Stimulated activated naive CD8-positive, alpha-beta T cell treated with anti-CD3 and anti-CD28 coated beads, Interleukin-15, Interleukin-2, amounts not matched to agents 100 U/mL and 50 U/mL, for 24 hours (primary cell): ENCODE measurements at regions not wholly inside any gene's neighbourhood (a gene's known extent, or its start where the extent isn't known, plus 50 kb on each side); places are given as distances from the start of the nearest gene placed in this dataset.

ENCODE experiments used
- ATAC-seq: fragments of 150-1000 bp; cut with Tn5 transposase; one replicate; pipeline ENCODE4 v1.10.0; 2021
- DNase-seq: peaks from one replicate; pipeline ENCODE4 v3.0.0; 2021

DNA sequence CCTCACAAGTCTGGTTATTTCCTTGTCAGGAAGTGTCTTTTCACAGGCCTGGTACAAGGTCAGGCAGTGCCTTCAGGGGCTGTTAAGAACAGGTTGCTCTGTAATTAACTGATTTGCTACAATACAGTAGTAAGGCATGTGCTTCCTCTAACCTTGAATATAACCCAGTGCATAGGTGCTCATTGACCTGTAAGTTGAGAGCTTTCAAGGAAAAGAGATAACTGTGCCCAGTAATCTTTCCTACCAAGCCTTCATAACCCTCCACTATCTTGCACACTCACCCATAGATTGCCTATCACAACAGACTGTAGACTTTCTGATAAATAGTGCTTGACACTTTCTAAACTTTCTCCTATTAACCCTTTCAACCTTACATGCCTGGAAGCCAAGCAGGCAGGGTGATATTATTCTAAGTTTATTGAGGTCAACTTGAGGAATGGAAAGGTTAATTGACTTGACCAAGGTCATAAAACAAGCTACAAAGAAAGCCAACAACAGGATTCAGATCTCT, 148.1 kb downstream of the PPARGC1A start:
- ATAC-seq: no peak
- DNase-seq: no peak

DNA sequence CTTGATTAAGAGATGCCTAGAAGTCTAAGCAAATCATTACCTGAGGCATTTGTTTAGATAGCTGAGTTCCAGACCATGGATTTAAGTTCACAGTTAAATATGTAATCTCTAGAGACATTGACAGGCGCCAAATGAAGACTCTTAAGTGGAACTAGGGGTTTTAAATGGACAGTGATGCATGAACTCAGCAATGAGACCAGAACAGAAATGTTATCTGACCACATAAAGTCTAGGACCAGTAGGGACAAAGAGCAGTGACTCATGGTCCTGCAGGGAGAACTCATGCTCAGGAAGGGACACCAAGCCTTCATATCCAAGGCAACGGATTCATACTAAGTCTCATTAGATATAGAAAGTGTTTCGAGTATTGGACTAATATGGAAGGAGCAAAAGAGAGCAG, 152.3 kb downstream of the PPARGC1A start:
- ATAC-seq (no peak), DNase-seq (no peak)

DNA sequence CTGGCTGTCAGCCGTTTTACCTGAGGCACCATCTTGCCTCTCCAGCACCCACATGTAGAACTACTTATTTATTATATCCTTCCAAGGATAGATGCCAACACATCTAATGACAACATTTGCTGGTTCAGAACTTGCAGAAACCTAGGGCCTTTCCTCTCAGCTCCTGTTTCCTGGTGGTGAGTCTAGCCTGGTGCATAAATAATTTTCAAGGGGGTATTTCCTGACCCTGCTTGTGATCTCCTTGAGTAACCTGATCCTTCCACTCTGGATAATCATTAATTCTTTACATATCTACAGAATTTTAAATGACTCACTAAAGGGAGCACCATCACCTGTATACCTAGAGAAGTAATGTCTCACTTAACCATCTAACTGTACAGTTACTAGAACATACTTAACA, 153.4 kb downstream of the PPARGC1A start:
- no peak for ATAC-seq
- no peak for DNase-seq

DNA sequence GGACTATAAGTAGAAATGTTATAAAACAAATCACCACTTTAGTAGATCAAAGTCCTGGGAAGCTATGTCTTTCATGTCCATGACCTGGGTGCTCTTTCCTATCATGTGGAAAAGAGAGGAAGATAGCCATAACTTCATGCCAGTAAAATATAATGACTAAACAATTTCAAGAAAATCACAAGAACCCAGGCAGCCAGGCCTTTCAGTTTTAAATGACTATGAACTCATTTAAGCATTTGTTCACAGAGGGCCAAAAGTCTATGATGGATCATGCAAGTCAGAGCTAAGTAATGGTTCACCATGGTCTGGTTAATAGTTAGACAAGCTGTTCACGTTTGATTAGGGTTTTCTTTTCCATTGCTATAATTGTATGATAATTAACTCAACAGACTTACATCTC, 155.8 kb downstream of the PPARGC1A start:
- ATAC-seq (no peak), DNase-seq (no peak)

DNA sequence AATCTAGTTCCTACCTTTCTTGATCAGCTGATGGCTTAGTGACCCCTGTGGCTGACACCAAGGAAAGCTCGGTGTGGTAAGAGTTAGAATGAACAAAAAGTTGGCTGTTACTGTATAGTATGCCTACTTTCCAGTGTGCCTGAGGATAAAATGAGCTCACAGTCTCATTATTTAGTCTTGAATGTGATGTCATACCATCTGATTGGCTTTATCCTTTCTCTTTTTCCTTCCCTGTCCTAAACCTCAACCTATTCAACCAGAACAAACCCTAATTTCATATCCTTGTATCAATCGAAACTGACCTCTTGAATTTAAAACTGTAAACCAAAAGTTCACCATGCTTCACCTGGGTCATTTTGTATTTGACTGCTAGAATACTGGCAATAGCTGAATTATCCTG, 156.4 kb downstream of the PPARGC1A start:
- ATAC-seq: no peak
- no peak for DNase-seq

DNA sequence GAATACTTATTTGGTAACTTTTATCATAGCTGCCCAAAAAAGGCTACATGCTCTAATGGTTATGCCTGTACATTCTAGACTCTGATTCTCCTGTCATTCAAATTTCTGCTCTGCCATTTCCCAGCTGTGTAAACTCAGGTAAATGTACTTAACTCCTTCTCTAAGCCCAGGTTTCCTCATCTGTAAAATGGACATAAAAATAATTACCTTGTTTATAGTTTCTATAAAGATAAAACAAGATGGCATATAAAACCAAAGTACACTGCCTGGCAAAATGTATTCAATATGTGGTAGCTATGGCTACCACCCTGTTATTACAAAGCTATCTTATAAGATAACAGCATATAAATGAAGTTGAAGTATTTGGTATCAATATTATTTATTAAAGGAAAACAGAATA, 158.8 kb downstream of the PPARGC1A start:
- DNase-seq (no peak), ATAC-seq (no peak)

DNA sequence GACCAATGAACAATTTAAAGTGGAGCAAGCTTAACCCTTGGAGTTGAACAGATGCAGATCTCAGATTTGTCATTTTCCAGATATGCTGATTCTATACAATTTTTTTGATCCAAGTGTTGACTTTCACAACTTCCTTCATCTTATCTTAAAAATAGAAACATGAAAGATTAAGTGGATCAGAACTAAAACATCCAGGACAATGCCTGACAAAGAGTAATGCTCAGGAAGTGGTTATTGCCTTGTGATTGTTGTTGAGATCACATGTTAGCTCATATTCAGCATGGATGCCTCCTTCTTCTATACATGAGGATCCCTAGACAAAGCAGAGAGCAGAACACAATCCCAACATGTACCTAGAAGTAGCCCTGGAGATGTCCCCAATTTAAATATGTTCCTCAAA, 160.9 kb downstream of the PPARGC1A start:
- no peak for DNase-seq
- ATAC-seq: no peak

DNA sequence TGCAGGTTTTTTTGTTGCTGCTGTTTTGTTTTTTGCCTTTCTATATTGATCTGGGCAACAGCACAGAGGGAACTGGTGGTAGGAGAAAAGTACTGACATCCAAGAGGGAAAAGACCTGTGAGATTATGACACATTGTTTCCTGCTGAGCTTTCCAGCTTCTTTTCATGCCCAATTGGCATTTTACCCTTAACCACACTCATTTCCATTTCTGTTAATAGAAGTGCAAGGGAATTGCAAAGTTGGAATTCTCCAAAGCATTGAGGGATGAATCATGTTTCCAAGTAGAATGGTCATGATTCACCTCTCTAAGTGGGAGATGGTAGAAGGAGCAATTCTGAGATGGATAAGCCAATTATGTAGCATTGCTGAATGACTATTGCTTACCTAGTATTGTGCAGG, 161.5 kb downstream of the PPARGC1A start:
- ATAC-seq (no peak), DNase-seq (no peak)

DNA sequence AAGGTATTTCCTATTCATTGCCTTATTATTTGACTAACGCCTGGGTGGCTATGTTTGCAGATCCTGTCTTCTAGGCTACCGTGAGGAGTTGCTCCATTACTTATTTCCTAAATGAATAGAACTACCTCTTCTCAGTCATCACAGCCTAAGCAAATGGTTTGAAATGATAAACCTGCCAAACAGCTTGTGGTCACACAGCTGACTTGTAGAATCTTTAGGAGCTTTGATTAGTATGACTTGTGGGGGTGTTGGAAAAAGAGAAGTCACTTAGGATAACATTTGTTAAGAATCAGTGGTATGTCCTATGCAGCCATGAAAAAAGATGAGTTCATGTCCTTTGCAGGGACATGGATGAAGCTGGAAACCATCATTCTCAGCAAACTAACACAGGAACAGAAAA, 169.3 kb downstream of the PPARGC1A start:
- DNase-seq: no peak

DNA sequence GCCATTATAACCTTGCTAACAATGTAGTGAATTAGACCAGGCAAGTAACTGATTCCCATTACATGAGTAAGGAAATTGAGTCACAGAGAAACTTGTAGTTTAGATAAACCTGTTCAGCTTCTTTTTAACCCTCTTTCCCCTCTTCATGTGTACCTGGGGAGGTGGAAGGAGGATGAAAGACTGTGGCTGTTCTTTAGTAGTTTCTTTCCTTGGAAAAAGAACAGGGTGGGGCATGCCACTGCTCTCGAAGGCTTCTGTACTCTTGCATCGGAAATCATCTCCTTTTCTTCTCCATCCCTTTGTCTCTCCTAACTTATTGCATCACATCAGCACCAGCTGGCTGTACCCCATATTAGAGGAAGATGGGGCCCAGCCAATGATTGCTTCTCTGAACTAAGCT, 171.4 kb downstream of the PPARGC1A start:
- ATAC-seq (no peak), DNase-seq (no peak)

More for the DNA sequence above, 169.3 kb downstream of the PPARGC1A start:
- ATAC-seq: no peak

DNA sequence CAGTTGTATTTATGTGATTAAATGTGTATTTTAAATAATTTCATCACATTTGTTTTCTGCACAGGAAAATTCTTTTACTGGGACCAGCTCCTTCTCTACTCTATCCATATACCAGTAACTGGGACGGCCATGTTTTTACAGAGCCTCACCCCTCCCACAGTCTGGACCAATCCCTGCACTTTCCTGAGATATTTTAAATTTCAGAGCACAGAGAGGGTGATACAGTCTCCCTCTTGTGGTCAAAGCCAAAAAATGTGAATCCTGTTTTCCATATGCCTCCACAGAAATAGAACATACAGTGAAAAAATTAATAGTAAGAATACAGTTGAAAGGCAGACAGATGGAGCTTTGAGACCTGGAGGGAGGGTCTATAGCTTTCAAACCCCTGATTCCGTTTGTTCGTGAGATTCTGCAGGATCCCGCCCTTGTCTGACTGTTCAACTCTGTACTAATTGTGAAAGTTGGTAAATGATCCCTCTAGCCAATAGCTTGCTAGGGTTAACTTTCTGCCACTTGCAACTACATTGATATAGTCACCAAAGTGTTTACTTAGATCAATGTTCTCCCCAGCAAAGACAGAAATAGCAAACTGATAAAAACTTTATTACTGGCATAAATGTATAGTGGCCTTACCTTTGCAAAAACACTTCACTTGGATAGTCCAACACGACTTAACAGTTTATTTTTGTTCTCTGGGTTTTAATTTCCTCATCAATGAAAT, 172.2 kb downstream of the PPARGC1A start:
- ATAC-seq (no peak), DNase-seq (no peak)

DNA sequence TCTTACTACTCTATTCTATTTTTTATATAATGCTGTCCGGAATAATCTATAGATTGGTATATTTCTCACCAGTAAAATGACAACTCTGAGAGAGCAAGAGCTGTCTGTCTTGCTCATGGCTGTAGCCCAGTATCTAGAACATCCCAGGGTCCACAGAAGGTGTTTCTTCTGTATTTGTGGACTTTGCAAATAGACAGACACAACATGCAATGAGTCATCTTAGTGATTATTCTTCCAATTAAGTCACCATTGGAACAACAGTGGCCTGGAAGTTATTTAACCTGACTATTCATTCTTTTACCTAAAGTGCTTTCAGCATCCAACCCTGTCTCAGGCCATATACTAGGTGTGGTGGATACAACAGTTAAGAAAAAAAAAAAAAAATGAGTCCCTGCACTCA, 179.5 kb downstream of the PPARGC1A start:
- ATAC-seq (no peak), DNase-seq (no peak)

DNA sequence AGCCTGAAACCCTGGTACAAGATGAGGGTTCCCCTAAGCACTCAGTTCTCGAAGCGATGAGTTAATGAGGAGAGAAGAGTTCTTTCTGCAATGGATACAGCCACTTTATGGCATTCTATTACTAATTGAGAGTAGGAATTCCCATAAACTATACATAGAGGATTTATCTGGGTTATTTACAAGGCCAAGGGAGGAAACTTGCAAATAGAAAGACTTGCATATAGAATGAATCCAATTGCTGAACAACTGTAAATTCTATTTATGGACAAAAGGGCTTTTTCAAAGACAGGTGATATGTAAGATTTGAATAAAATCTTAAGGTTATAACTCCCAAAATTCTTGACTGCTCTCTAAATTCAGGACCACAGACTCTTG, 182.2 kb downstream of the PPARGC1A start:
- no peak for ATAC-seq

DNA sequence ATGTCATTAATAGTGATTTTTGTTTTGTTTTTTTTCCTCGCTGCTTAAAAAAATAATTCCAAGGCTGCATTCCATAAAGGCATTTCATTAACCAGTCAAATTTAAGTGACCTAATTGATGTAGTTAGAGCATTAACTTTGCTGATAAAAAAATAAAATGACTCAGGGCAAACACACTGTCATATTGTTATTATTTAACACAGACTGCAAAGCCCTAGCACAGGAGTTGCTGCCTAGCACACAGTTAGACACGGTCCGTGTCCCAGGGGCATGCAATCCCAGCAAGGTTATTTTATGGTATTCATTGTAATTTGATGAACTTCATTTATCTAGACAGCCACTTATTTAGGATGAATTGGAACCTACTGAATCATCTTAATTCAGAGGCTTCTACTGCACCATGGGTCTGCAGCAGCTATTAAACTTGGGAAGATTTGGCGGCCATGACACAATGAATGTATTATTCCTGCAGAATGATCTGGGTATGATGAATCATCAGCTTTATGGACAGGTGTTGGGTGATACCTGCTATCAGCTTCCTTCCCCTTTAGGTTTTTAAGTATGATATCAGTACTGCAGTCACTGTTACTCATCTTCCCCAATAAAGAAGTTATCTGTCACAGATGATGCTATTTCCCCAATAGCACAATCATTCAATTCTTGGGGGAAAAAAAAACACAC, 182.7 kb downstream of the PPARGC1A start:
- DNase-seq (no peak), ATAC-seq (no peak)

More for the DNA sequence above, 182.2 kb downstream of the PPARGC1A start:
- DNase-seq: no peak

DNA sequence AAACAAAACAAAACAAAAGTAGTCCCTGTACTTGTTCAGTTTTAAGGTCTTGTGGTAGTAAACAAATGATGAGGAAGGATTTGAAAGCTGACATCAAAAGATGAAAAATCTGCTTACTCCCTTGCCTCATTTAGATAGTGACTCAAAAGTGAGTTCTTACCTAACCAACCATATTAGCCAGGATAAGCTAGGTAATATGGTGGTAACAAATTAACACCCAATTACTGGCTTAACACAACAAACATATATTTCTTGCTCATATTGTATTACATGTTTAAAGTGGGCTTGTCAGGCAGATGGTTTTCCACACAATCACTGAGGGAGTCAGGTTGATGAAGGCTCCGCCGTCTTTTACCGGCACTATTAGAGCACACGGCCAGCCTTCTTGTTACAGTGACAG, 189.7 kb downstream of the PPARGC1A start:
- DNase-seq (no peak), ATAC-seq (no peak)

DNA sequence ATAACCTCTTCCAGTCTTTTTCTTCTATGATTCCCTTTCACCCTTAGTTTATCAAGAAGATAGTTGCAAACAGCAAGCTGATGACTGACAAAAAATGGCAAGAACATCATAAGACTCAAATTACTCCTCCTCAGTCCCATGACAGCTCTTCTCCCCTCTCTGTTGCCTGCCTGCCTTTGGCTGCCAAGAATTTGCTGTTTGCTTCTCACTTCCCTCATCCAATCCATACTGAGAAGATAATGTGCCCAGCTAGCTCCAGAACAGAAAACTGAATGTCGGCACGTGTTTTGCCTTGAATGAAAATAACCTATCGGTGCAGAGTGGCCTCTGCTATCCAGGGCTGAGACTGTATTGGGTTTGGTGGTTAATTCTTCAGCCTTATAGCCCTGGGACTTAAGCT, 192.1 kb downstream of the PPARGC1A start:
- DNase-seq: no peak
- ATAC-seq: no peak

DNA sequence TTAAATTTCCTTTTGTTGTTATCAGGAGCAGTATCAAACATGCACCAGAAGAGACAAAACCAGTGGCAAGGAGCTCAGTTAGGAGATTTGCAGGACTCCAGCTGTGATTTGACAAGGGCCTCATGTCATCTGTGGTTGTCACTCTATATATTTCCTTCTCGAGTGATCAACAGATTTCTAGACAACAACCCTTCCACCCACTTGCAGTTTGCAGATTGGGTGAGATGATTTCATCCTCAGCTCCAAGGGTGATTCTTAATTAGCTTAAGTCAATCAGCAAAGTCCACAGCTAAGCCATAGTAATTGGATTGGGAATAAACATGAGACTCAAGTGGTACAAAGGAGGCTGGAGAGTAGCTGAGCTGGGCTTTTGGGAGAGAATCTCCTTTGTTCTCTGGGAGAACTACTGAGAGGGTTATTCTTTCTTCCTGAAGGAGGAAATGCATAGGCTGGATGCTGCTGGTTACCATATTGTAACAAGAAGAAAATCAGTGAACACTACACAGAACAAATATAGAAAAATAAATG, 192.8 kb downstream of the PPARGC1A start:
- ATAC-seq: no peak

DNA sequence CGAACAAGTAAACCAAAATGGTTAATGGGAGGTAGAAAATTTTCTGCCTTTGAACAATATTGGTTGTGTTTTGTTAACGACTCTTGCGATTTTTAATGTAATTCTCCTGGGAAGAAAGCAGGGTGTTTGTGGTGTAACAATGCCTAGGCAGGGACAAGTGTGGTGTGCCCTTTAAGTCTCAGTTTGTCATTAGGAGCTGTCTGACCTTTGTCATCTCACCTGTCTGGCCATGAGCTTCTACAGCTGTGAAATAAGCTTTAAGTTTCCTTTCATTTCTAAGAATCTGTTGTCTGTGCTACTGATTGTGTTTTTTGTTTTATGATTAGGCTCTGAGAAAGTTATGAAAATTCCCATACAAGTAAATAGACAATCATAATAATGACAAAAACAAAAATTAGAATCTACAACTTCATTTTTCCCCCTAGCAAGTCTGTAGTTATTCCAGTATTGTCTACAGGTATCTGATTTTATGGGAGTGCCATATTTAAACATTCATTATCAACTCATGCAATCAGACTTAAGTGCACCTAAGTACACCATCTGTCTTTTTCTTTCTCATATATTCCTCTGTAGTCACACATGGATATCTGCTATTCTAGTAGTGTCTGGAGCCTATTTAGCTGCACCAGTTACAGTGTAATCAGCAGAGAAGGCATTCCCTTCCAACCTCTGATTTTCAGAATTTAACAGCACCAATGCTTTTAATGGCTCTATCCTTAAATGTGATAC, 203.5 kb downstream of the PPARGC1A start:
- ATAC-seq (no peak), DNase-seq (no peak)

More for the DNA sequence above, 192.8 kb downstream of the PPARGC1A start:
- no peak for DNase-seq

DNA sequence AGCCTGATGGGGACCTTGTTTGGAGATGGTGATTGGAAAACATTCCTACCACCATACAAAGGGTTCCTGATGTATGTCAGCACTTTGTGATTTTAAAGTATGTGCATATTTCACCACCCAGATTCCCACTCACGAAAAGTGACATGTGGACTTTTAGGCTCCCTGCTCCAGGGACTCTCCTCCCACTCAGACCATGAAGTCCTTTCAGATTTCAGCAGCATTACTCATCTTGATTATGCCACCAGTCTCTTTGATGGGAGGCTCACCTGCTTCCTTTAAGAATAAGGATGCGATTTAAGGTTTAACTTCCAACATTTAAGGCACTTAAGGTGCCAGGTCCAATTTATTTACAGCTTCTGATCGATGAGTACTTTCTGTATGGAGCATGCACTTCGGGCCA, 204.4 kb downstream of the PPARGC1A start:
- DNase-seq (no peak), ATAC-seq (no peak)

DNA sequence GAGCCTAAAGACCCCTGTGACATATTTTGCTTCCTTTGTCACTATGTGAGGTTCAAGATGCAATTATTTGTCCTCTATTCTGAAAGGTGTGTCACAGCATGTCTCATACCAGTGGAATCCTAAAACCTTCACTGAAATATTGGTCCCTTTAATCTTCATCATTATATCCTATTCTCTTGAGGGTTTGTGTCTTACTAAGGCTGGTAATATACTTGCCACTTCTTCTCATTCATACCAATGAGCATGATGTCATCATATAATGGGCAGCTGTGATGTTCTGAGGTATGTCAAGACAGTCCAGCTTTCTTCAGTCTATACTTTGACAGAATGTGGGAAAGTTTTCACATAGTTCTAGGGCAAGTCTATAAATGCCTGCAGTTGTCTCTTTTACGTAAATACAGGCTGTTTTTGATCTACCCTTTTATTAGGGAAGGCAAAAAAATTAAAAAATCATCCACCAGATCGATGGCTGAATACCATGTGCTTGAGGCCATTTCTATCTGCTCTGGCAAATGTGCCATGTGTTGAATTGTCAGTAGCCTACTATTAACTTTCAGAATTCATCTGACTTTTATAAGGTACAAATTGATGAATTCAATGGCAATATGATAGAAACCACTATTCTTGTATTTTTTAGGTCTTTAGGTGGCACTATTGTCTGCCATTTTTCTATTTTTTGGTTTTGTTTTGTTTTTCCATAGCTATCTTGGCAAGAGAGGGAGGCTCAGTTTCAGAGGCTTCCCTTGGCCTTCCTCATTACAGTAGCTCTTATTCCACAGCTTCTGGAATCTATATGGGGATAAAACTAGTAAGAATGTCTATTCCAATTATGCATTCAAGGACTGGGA, 209.0 kb downstream of the PPARGC1A start:
- DNase-seq (no peak), ATAC-seq (no peak)

DNA sequence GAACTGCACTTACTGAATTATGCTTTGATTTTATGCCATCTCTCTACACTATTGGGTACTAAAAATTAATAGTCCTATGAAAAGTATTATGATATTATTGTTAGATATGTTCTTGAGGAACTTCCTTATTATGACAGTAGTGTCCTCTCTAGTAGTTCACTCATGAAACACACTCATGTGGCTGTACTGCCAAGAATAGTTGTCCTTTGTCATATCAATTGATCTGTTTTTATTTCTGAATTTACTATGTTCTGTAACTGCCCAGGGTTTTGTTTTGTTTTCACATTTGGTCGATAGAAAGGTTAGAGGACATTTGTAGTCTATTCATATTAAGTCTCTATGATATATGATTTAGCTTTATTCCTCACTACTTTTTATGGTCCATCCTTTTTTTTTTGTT, 215.2 kb downstream of the PPARGC1A start:
- DNase-seq (no peak), ATAC-seq (no peak)

DNA sequence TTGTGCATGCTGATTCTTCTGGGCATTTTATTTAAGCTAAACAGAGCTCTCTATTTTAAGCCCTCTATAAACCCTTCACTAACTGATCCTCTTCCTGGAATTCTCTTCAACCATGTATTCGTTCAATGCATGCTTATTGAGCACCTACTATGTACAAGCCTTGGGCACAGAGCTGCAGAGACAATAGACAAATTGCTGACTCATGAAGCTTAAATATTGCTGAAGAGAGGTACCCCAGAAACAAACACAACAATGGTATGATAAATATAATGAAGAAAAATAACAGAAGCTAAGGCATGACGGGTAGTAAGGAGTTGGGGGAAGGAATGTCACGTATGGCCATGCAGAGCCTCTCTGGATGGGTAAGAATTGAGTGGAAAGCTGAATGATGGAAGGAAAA, 222.2 kb downstream of the PPARGC1A start:
- DNase-seq: no peak
- ATAC-seq: no peak
